ENCODE measurements at regions not wholly inside any gene's neighbourhood (a gene's known extent, or its start where the extent isn't known, plus 50 kb on each side); places are given as distances from the start of the nearest gene placed in this dataset.

DNA sequence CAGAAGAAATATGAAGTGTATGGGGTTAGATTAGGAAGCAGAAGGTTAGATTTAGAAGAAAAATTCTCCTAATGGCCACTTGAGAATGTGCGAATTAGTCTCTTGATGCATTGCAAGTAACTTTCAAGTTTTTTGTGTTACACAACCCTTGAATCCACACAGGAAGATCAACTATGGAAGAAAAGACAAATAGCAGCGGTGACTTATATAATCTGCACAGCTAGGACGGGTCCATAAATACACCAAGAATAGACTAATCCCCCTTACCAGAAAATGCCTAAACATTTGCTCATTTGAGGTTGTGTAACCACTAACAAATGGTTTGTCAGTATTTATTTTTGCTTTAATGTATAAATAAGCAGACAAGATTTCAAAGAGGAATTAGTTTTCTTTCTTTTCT, 182.6 kb downstream of the TGFB2 start:
- ATAC-seq = no peak

DNA sequence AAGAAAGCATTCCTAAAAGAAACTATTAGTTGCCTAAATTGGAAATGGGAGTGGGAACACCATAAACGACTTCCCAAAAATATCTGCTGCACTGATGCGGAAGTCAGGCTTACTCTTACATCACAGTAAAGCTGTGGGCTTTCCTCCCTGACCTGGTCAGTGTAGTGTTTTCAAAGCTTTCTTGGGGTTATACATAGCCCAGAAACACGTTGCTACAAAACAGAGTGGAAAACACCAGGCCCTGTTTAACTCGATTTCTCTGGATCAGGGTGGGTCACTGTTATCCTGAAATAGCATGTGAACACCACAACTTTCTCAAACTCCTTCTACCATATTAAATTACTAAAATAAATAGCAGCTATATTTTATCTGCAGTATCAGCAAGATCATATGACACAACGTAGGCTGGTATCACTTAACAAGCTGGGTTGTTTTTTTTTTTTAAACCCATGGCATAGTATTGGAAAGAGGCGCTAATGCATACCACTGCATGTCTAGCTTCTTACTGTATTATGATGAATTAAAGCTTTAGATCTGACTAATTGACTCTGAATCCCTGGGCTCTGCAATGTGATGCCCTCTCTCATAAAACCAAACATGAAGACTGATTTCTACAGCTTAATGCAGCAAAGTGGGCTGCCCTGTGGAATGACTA, 184.6 kb downstream of the TGFB2 start:
- ATAC-seq = no peak

DNA sequence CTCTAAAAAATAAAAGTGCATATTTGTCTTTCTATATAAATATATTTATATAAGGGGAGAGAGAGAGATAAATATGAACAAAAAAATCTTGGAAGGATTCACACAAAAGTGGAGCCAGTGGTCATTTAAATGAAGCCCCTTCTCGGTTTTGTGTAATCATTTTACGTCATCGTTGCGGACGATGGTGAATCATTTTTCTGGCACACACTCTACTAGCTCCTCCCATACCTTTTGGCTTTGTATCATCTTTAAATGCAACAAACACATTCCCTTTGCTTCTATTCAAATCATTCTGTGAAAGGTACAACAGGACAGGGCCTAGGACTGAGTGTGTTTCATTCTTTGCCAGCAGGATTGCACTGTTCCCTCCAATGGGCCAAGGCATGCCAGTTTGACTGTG, 186.8 kb downstream of the TGFB2 start:
- ATAC-seq = no peak

DNA sequence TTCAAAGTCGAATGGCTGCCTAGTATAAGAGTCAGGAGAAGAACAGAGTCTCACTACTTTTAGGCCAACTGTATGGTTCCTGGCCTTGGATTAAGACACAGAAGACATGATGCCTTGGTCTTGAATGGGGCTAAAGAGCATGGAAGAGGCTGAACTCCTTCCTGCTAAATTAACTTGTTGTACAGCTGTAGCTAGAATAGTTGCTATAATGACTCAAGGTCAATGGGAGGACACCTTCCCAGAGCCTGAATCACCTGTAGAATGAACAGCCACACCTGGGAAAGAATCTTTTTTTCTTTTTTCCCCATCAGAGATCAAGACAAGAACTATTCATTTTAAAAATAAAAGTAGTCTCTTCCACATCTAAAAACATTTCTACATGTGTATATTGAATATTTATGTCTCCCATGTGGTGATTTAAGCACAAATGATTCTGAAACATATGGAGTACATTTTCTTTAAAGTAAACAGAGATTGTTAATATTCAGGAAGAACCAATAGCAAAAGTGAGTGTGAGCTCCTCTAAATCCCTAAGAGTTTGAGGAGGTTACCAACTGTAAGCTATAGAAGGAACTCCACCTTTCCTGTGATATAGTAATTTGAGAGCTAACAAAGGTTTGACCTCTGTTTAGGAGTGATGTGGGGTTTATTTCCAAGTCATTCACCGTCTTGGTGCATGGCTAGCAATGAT, 191.3 kb downstream of the TGFB2 start:
- ATAC-seq = no peak

DNA sequence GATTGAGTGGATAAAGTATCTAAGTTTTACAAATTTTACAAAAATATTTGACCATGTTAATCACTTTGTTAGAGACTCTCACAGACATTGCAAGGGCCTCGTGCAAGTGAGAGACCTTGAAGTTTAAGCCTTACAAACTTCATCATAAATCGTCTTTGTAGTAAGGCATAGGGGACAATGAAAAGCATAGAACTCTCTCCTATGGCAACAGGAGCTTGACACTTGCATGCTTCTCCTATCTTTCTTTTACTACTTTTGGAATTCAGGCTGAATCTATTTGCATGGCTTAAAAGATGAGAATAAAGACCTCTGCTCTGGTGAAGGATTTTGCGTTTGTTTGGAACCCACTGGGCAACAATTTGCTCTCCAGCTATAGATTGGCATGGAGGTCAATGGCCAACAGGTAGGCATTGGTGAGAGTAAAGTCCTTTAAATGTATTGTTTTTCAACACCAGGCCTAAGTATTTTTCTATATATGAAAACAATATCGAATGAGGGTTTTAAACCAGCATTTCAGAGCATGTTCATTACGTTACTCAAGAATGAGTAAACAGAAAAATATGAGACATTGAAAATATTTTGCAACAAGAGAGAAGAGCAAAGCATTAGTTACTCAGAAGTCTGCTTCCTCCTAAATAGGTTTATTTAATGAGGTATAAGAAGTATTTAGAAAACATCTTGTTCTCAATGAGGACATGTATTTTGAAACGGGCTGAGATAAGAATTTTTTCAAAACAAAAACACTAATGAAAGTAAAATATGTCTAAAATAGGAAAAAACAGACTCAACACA, 192.2 kb downstream of the TGFB2 start:
- ATAC-seq = no peak

DNA sequence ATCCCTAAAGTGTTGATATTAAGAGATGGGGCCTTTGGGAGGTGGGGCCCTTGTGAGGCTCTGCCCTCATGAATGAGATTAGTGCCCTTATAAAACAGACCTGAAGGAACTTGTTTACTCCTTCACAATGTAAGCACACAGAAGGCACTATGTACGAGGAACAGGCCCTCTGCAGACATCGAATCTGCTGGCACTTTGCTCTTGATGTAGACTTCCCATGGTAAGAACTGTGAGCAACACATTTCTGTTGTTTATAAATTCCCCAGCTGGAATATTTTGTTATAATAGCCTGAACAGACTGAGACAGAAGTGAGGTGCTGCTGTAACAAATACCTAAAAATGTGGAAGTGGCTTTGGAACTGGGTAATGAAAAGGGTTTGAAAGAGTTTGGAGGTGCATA, 193.2 kb downstream of the TGFB2 start:
- ATAC-seq = no peak

DNA sequence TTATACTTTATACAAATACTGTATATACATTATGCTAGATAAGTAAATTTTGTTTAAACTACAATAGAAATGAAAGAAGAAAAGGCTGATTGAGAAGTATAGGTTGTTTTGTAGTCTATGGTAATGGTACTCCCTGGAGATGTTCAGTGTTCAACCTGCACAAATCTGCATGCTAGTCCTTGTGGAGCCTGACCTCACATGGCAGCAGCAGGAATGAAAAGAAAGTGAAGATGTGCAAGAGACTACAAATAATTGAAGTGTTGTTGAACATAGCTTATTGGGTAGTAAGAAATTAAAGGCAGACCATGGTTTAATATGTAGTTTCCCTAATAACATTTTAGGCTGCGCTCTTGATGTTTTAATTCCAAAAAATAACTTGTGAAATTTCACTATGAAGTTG, 201.2 kb downstream of the TGFB2 start:
- ATAC-seq = no peak

DNA sequence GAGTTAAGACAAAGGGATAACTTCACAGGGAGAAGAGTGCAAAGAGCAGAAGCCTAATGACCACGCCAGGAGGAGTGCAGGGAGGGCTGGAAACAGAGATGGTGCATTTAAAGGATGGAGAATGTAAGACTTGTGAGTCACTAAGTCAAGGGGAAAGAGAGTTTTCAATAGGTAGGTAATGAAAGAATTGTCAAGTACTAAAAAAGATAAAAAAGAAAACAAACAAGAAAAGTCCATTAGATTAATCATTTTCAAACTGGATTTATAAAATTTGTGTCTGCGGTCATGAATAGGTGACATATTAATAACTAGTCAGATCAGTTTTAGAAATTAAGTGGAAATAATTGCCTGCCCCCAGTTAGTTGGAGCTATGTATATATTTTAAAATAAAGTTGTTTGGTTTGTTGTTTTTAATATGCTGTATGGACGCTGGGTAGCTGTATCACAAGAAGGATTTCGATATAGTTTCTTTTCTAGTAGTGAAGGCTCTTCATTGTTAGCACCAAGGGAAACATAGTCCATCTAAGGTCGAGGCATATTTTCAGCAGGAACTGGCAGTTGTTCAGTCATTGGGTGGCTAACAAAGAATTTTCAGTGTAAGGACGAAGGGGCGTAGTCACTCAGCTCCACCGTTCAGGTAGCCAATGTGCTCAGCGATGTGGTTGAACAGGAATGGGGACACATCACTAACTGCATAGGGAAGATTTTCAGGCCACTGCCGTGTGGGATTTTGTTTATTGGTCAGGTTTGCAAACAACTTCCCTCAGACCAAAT, 203.0 kb downstream of the TGFB2 start:
- ATAC-seq = no peak

DNA sequence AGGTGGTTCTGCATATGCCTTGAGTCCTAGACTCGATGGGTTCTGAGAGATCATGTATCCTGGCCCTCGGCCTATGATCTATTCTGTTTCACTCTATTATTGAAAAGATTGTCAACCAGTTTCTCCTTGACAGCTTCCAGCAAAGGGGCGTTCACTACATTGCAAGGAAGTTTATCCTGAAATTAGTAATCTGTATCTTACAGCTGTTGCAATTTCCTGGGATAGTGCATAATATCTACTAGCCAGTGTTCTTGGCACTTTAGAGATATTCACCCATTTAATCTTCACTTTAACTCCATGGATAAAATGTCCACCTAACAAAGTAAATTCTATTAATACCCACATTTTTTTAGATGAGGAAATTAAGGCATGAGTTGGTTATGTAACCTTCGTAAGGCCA, 203.6 kb downstream of the TGFB2 start:
- no peak for ATAC-seq

DNA sequence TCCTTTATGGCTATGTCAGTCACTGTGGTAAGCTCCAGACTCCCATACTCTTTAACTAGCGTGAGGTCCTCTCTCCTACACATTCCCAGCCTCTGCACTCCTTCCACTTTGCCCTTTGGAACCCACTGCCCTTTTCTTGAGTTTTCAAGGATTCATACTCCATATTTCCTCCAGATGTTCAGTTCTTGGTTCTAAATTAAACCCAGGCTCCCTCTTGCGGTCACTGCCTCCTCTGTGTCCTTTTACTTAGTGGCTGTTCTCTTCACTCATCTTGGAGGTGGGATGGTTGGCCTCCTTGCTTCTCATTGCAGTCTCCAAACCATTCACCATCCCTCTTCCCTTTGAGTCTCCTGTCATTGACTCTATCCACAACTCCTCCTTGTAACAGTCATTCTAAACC, 208.1 kb downstream of the TGFB2 start:
- ATAC-seq = no peak

DNA sequence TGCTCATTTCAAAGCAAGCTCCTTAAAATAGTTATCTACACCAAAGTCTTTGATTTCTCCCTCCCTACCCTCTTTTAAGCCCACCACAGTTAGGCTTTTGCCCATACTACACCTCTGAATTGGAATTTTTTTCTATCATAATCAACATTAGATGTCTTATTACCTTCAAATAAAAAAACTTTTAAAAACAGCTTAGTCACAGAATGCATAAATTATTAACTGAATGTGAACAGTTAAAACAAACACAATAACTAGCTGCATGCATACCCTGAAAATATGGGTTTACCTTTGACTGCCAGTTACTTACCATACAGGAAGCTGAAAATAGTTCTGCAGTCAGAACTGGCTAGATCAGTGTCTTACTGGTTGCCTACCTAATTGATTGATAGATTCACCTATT, 210.9 kb downstream of the TGFB2 start:
- ATAC-seq = no peak

DNA sequence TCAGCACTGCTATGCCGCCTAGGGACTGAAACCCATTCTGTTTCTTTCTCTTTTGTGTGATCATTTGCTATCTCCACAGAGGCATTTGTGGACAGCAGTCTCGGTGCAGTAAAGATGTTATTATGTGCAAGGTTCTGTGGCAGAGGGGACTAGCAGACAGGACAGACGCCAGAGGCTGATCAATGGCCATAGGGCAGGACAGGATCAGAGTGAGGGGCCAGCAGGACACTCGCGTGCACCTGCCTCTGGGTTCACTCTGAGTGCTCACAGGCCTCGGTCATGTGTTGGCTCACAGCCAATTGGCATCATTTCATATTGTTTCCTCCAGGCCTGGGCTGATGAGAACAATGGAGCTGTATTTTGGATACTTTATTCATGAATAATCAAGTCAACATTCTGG, 212.6 kb downstream of the TGFB2 start:
- ATAC-seq = no peak

DNA sequence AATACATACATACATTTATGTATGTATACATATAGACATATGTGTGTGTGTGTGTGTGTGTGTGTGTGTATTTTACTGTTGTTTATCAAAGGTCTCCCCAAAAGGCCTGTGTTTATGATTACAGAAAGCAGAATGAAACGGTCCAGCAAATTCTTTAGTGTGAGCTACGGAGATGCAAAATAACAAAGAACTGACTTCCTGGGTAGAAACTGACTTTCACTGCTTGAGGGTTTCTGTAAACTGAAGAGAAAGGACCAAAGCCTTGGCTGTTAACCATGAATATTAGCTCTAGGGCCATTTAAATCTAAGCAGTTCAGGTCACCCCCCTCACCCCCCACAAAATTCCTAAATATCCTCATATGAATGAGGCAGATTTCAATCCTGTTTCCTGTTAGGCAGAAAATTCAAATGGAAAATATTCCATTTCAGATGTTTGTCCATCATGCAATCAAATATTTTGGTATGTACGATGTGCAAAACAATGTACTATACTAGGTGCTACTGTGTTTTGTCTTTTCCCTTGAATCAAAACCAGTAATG, 213.2 kb downstream of the TGFB2 start:
- no peak for ATAC-seq

DNA sequence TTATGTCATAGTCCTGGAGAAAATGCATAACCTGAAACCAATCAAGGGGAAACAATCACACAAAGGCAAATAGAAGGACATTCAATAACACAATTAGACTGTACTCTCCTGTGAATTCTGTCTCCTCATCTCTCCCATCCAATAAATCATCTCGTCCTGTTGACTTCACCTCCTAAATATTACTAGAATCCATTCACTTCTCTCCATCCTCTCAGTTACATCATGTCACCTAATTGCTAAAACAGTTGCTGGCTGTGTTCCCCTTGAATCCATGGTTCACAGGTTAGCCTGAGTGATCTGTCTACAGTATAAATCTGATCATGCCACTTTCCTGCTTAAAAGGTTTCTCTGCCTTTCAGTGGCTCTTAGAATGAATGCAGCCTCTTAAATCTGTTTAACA, 220.2 kb downstream of the TGFB2 start:
- ATAC-seq = no peak

DNA sequence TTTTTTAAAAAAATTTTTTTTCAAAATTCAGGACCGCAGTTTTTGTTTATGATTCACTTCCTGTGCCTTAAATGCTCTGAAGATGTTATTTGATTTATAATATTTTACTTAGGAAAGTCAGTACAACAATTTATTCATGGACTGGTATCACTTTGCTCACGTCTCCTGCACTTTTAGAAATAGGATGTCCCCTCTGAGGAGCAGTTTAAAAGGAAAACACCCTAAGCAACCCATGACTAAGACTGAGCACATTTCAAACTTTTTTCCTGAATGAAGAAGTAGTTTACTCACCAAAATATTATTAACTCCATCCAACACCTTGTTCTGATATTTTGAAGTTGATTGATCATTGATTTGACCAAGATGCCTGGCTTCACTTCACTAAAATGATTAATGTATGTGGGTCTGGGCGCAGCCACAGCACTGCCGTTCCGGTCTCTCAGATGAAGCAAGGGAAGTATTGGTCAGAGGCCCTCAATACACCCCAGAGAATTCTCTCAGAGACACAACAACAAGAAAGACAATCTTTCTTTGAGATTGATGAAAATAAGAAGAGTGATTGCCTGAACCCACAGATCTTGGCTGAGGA, 223.9 kb downstream of the TGFB2 start:
- no peak for ATAC-seq

DNA sequence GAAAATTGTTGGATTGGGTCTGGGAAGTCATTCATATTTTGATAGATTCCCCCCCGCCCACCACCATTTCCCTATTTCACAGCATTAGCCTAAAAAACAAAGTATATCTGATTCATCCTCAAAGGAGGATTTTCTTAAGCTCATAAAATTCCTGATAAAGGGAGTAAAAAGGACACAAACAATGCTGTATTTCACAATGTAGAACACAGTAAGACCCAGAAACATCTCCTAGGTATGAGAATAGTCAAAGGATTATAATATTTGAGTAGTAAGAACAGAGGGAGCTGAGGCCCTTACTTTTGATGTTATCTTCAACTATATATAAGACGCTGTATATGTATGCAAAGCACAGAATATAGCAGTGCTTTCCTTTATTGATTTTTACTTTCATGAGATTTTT, 225.3 kb downstream of the TGFB2 start:
- no peak for ATAC-seq

DNA sequence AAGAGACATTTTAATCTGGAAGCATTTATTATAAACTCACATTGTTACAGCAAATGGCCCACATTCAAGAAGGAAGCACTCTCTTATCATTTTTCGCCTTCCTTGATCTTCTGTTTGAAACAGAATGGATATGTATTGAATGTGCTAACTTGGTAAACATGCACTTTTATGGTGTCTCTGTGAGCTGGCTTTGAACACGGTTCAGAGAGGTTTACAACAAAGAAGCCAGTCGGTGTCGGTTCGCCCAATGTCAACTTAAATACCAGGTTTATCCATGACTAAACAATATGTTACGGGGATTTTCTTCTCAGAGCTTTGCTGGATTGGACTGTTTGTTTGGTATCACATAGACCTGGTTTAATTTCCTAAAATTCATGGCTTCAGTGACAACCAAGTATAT, 226.4 kb downstream of the TGFB2 start:
- ATAC-seq = no peak

DNA sequence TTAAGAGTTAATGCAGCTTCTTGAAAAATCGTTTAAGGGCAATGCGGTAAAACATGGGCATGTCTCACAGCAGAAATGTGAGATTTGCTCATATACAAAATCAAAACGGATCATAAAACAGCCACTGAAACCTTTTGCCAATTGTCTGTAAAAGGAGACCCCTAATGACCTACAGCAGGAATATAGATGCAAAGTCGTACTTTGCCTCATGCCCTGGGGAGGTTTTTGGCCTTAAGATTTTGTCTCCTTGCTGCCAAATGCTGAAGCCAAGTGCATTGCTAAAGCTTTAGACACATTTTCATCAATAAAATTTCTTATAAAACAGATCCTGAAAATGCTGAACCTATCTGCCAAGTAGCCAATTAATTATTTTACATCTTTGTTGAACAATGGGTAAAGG, 226.9 kb downstream of the TGFB2 start:
- no peak for ATAC-seq

DNA sequence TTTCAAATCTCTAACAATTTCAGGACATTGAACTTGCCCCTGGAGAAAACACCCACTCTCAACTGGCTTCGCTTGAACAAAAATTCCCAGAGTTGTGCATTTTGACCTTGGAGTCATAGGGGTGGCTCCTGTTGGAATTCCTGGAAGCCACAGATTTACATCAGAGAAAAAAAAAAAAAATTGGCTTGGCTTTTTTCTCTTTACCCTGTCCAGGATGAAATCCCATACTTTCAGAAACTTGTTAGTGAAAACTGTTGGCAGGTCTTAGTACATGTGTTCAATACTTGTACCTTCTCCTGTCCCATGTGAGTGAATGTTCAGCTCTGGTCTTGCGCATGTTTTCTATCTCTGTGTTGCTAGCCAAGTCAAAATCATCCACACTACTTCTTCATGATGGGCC, 228.8 kb downstream of the TGFB2 start:
- no peak for ATAC-seq

DNA sequence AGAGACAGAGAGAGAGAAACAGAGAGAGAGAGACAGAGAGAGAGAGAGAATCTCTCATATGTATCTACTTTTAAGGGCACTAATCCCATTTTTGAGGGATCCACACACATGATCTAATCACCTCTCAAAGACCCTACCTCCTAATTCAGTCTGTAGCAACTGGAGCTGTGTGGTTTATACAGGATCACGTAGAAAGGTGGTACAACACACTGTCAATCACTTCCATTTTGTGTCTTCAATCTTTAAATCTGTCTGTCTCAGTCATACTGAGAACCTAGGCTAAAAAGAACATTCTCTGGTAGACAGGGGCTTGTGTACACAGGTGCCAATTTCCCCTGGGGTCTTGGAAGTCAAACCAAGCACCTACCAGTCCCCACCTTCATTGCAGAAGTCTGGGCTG, 229.9 kb downstream of the TGFB2 start:
- no peak for ATAC-seq

DNA sequence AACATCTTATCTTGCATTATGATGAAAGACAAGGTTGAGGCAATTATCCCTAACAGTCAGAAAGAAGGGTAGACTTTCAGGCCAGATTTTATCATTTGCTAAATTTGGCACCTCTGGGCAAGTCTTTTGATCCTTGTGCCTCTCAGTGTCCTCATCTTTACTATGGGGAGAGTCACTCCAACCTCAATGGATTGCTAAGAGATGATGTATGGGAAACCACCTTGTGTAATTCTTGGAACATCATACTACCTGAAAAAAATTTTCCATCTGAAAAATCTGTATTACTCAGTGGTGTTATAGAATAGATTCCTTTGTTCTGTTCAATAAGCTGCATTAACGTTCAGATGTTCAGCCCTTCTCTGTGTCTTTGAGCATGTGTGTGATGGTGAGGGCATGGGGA, 230.7 kb downstream of the TGFB2 start:
- ATAC-seq = no peak

DNA sequence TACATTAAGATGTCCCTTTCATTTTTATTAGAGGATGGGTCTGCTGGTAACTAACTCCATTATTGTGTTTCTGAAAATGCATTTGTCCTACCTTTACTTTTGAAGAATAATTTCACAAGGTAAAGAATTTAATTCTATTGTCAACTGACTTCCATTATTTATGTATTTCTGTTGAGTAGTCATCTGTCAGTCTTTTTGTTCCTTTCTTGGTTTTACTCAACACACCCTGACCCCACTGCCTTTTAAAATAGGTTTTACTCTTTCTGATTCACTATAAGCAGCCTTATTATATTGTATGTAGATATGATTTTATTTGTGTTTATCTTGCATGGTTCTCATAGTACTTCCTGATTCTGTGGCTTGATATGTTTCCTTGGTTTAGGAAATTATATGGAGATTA, 237.5 kb downstream of the TGFB2 start:
- no peak for ATAC-seq

Data from activated CD4-positive, CD25-positive, alpha-beta regulatory T cell treated with anti-CD3 and anti-CD28 coated beads, Interleukin-2, amount 50 U/mL, for 24 hours (primary cell).